ENCODE measurements at regions not wholly inside any gene's neighbourhood (a gene's known extent, or its start where the extent isn't known, plus 50 kb on each side); places are given as distances from the start of the nearest gene placed in this dataset.
"Not testable (repeated sequence)": the region's sequence is repeated elsewhere in the genome, so short reads cannot be mapped to it uniquely, and the experiment has no call there.

DNA sequence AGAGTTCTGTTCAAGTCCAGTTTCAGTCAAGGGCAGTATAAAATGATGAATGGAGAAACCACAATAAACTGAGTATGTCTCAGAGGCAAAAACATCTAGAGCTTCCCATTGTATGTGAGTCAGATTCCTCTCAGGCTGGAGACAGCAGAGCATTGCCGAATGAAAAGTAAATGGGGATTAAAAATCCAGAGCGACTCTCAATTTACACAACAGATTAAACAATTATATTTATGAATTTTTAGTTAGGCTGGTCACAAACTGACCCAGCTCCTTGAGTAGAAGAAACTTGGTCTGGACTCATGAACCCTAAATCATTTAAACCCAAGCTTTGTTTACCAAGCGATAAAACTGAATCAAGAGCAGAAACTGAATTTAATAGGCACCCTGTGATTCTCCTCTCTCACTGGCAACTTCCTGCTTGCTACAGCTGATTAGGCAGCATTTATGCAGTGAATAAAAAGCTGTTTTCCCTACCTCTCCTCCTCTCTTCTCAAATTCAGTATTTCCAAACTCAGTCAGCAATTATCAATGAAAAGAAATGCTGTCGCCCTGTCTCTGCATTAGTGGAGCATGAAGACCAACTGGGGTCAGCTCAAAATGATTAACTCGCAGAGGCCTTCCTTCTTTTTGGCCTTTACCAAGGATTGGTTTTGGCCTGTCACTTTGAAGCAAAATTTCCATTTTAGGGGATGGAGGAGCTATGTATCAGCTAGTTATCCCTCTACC lies 568.0 kb downstream of the PDHA2 start:
- DNase-seq (ENCODE audit: low read depth) = no peak

DNA sequence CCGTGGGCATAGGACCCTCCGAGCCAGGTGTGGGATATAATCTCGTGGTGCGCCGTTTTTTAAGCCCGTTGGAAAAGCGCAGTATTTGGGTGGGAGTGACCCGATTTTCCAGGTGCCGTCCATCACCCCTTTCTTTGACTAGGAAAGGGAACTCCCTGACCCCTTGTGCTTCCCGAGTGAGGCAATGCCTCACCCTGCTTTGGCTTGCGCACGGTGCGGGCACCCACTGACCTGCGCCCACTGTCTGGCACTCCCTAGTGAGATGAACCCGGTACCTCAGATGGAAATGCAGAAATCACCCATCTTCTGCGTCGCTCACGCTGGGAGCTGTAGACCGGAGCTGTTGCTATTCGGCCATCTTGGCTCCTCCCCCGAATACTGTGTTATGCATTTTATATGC lies 575.0 kb downstream of the PDHA2 start:
- DNase-seq (ENCODE audit: low read depth) = not testable (repeated sequence)

DNA sequence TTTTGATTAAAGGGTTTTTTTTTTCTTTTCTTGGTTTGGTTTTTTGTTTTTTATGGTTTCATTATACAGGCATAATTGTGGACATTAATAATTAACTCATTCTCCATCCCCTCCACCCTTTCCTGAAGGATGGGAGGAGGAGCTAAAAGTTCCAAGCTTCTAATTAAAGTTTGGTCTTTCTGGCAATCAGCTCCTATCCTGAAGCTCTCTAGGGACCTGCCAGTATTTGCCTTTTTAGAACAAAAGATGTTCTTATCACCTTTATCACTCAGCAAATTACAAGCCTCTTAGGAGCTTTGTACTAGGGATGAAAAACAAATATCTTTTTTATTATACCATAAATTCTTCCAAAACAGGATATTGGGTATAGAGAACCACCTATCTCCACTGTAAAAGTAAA lies 589.8 kb downstream of the PDHA2 start:
- DNase-seq (ENCODE audit: low read depth) = no peak

DNA sequence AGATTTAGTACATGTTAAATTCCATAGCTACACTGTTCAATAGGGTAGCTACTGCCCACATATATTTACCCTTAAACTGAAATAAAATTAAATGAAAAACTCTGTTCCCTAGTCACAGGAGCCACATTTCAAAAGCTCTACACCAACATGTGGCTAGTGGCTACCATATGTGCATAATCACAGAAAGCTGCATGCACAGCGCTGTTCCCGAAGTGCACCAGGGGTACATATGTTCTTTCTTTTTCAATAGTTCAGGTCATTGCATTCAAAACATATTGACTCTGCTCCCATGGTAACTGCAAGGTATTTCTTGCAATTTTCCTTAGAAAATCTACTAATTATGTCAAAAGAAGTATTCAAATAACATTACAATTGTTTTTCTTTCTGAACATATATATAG lies 591.2 kb downstream of the PDHA2 start:
- no peak for DNase-seq (ENCODE audit: low read depth)

DNA sequence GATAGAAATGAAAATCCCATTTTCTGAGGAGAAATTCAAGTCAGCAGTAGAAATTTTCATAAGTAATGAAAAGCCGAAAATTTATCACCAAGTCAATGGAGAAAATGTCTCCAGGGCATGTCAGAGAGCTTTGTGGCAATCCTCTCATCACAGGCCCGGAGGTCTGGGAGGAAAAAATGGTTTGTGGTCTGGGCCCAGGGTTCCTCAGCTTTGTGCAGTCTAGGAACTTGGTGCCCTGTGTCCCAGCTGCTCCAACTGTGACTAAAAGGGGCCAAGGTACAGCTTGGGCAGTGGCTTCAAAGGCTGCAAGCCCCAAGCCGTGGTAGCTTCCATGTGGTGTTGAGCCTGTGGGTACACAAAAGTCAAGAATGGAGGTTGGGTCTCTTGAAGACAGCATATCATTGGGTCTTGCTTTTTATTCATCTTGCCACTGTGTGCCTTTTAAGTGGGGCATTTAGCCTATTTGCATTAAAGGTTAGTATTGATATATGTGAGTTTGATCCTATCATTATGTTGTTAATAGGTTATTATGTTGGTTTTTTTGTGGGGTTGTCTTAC lies 608.5 kb downstream of the PDHA2 start:
- no peak for DNase-seq (ENCODE audit: low read depth)

DNA sequence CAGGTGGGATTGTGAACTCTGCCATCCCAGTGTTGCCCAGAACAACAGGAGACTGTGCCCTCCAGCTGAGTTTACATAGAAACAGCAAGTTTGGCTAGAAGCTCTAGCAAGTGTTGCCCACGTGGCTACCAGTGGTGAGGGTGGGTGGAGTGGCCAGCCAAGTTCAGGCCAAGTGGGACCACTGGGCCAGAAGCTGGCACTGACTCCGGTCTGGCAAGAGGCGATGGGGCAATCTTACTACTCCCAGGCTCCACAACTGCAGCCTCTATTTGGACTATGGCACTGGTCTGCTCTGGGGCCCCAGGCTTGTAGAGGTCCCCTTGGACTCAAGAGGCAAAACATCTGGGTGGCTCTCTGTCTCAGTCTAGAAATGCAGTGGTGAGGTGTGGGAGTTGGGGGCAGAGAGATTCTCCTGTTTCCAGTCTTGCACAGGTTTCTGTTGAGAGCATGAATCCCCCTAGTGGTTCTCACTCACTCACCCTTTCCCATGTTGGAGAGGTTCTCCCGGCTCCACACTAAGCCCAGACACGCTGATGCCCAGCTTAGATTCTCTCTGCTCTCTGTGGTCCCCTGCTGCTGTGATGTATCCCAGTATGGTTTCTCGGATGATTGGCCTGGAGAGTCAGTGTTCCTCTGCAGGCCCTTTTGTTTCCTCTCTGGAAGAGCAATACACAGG lies 615.3 kb downstream of the PDHA2 start:
- no peak for DNase-seq (ENCODE audit: low read depth)

DNA sequence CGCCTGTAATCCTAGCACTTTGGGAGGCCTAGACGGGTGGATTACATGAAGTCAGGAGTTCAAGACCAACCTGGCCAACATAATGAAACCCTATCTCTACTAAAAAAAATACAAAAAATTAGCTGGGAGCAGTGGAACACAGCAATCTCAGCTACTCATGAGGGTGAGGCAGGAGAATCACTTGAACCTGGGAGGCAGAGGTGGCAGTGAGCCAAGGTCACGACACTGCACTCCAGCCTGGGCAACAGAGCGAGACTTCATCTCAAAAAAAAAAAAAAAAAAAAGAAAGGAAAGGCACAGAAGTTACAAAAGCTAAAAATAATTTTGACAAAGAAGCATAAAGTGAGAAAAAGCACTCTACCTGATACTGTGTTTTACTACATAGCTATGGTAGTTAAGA lies 618.1 kb downstream of the PDHA2 start:
- not testable (repeated sequence) for DNase-seq (ENCODE audit: low read depth)

DNA sequence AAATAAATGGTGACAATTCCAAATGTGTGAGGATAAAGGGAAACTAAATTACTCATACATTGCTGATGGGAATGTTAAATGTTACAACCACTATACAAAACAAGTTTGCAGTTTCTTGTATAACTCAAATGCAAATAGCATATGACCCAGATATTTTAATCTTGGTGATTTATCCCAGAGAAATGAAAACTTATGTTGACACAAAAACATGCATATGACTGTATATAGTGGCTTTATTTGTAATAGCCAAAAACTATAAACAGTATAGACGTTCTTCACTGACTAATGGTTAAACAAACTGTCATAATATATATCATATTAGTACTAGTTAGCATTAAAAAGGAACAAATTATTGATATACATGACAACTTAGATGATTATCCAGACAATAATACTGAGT lies 619.2 kb downstream of the PDHA2 start:
- DNase-seq (ENCODE audit: low read depth) = no peak

DNA sequence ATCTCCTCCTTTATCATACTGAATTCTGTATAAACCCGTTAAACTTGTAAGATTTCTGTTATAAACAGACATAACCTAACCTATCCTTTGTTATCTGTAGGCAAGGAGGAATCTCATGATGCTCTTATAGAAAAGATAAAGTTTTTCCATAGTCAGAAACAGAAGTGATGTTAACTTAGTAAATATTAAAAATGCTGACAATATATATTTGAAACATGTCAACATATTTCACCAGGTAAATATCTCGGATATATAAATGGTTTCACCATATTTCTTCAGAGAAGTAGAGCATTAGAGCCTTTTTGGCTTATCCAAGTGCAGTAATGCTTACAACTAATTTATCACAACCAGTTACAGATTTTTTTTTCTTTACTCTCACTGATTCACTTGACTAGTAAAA lies 625.9 kb downstream of the PDHA2 start:
- DNase-seq (ENCODE audit: low read depth) = no peak

DNA sequence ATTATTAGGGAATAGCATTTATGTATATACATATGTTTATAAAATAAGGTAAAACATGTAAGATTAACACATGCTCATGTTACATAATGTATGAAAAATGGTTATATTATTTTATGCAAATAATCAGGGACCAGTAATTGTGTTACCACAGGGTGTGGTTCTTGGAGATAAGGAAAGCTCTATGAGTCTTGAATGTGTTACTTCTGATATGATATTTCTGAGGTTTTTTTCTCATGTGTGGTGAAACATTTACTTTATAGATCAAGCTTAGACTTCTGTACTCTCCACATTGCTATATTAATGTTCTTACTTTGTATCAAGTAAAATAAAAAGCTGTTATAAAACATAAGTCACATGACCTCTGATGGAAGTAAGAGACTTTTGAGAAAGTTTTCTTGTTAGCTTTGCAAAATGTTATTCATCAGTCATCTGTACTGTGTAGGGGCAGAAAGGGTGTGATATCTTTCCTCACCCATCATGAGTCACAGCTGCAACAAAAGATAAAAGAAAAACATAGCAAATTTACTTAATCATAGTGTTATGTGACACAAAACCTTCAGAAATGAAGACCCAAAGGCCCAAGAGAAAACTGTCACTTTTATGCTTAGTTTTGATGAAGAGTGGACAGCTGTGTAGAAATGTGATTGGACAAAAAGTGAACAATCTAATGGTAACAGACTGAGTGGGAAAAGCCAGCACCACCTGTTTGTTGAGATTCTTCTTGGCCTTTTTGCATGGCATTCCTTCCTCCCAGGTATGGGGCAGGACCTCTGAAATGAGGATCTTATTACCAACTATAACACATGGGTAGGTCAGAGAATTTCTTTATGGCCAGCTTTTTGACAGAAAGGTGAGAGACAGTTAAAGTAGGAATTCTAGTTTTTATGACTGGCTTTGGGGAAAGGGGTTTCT lies 632.3 kb downstream of the PDHA2 start:
- no peak for DNase-seq (ENCODE audit: low read depth)

DNA sequence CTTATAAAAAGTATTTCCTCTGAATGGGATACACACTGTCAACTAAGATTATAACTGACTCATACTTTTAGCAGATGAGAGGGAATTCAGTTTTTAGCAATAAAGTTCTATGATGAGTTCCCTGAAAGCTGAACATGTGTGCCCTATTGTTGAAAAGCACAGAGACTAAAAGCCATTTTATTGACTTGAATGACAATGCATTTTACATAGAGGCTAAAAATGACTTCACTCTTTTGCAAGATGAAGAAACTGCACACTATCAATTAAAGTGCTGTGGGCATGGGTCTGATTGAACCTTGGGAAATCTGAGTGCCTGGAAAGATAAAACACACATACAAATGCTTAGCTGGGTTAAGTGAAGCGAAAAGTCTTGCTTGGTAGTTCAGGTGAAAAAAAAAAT lies 633.4 kb downstream of the PDHA2 start:
- DNase-seq (ENCODE audit: low read depth) = no peak

DNA sequence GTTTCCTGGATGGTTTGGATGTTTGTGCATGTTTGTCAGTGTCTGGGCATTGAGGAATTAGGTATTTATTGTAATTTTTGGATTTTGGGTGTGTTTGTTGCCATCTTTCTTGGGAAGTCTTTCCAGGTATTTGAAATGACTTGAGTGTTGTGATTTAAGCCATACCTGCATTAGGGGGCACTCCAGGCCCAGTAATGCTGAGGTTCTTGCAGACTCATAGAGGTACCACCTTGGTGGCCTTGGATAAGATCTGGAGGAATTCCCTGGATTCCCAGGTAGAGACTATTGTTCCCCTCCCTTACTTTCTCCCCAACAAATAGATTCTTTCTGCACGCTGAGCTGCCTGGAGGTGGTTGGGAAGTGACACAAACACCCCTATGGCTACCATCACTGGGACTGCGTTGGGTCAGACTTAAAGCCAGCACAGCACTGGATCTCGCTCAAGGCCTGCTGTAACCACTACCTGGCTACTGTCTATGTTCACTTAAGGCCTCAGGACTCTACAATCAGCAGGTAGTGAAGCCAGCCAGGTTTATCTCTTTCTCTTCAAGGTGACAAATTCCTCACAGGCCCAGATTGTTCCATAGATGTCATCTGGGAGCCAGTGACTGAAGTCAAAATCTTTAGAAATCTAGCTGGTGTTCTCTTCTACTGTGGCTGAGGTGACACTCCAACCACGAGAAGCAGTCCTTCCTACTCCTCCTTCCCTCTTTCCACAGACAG lies 643.6 kb downstream of the PDHA2 start:
- DNase-seq (ENCODE audit: low read depth) = no peak

DNA sequence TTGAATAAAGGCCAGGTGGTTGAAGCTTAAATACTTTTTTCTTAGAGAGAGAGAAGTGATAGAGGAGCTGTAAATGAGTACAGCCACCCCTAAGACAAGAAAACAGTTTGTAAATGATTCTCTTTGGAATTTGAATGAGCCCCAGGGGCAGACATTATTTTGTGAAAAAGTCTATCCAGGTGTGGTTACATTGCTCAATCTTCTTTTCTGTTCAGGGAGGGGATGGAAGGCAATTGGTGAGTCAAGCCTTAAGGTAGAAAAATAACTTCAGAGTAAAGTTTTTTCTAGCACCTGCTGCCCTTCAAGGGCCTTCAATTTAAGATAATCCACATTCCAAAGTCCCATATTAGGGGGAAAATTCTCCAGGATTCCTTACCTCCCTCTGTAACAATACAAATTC lies 646.7 kb downstream of the PDHA2 start:
- DNase-seq (ENCODE audit: low read depth) = no peak

DNA sequence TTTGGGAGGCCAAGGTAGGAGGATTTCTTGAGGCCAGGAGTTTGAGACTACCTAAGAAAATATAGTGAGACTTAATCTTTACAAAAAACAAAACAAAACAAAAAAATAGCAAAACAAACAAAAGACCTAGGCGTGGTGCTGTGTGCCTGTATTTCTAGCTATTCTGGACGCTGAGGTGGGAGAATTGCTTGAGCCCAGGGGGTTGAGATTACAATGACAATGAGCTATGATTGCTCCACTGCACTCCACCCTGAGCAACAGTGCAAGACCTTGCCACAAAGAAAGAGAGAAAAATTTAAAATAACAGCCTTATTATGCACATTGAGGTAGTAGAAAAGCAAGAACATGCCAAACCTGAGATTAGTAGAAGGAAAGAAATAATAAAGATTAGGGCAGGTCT lies 657.7 kb downstream of the PDHA2 start:
- no peak for DNase-seq (ENCODE audit: low read depth)

DNA sequence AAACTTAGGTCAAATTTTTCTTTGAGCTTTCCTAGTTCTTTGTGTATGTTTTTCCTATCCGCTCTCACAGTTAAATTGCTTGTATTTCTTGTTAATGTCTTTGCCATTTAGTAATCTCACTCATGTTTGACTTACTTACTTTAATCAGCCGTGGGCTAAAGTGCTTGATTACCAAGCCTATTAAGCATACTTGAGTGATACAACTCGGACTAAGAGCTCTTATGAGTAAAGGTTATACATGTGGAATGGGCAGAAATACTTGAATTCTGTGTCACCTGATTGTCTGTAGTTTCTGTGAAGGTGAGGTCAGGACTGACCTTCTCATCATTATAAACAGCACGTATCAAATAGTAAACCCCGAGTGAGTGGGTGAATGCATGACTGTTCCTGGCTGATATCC lies 664.5 kb downstream of the PDHA2 start:
- no peak for DNase-seq (ENCODE audit: low read depth)

DNA sequence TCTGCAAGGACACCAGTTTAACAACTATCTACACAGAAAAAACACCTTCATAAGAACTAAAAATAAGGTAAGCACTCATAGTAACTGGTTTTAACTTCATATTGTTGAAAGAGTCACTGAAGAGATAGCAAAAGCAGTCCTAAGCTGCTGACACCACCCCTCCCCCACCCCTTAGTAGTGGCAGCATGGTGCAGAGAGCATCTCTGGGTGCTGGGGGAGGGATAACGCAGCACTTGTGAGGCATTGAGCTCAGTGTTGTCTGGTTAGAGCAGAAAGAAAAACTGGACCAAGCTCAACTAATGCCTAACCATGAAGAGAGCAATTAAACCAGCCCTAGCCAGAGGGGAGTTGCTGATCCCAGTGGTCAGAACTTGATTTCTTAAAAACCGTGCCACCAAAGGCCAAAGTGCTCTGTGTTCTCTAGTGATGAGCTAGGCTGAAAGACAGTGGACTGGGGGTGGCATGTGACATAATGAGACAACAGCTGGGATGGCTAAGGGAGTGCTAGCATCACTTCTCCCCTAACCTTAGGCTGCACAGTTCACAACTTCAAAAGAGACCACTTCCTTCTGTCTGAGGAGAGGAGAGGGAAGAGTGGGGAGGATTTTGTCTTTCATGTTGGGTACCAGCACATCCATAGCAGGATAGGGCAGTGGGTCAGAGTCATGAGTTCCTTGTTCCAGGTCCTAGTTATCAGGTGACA lies 669.3 kb downstream of the PDHA2 start:
- DNase-seq (ENCODE audit: low read depth) = no peak

DNA sequence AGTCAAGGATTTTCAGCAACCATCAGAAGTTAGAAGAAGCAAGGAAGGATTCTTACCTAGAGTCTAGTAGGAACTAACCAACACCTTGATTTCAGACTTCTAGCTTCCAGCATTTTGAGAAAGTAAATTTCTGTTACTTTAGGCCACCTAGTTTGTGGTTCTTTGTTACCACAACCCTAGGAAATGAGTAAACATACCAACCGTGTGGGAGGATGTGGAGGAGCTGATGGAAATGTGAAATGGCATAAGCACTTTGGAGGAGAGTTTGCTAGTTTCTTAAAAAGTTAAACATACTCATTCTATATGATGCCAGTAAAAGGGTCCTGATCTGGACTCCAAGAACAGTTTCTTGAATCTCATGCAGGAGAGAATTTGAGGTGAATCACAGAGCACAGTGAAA lies 679.4 kb downstream of the PDHA2 start:
- DNase-seq (ENCODE audit: low read depth) = no peak

DNA sequence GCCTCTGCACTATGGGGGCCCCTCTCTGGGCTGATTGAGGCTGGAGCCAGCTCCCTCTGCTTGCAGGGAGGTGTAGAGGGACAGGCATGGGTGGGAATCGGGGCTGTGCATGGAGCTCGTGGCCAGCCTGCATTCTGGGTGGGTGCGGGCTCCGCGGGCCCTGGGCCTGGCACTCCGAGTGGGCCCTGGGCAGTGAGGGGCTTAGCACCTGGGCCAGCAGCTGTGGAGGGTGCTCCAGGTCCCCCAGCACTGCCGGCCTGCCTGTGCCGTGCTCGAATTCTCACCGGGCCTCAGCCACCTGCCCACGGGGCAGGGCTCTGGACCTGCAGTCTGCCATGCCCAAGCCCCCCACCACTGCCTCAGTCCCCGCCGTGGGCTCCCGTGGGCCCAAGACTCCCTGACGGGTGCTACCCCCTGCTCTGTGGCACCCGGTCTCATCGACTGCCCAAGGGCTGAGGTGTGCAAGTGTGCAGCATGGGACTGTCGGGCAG lies 681.2 kb downstream of the PDHA2 start:
- DNase-seq (ENCODE audit: low read depth) = no peak

DNA sequence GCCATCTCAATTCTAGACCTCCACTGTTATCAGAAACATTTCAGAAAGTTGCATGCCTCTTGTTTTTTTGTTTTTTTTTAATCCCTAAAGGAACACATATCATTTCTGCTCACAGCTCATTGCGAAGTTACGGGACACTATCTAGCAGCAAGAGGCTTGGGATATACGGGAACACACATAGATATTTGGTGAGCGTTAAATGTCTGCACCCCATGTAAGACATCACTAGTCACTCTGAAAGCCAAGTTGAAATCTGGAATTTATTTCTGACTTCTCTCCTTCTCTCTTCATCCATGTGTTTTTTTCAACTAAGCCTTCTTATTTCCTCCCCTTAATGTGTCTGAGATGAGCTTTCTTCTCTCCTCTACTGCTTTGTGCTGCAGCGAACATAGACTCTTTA lies 683.7 kb downstream of the PDHA2 start:
- DNase-seq (ENCODE audit: low read depth) = no peak

DNA sequence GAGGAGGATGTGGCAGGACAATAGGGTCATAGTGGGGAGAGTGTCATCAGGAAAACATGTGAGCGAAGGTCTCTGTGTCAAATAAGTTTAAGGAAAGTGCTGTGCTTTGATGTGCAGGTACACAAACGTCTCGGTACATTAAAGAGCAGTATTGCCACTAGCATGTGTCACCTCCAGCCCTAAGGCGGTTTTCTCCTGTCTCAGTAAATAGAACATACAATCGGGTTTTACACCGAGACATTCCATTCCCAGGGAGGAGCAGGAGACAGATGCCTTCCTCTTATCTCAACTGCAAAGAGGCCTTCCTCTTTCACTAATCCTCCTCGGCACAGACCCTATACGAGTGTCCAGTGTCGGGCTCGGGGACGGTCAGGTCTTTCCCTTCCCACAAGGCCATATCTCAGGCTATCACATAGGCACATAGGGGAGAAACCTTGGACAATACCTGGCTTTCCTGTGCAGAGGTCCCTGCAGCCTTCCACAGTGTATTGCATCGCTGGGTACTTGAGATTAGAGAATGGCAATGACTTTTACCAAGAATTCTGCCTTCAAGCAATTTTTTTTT lies 684.5 kb downstream of the PDHA2 start:
- DNase-seq (ENCODE audit: low read depth) = no peak

DNA sequence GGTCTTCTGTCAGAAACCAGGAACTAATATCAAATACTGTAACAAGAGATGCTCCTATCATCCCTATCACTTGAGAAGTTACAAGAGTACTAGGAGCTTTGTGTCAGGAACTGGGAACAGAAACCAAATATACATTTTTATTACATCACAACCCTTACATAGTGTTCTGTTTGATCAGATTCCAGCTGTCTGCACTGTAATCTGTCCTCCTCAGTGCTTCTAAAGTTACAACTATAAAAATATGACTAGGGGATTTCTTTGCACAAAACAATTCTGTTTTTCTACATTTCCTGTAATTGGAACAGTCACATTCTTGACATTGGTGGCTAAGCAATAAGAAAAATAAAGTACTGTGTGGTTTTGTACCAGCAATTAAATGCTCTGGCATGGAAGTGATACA lies 686.0 kb downstream of the PDHA2 start:
- no peak for DNase-seq (ENCODE audit: low read depth)

All from RPMI7951 (cell line).